GM12878 (cell line): ENCODE measurements at regions not wholly inside any gene's neighbourhood (a gene's known extent, or its start where the extent isn't known, plus 50 kb on each side); places are given as distances from the start of the nearest gene placed in this dataset.

Experiments used
- ATAC-seq: fragments of 200-7000 bp; cut with Tn5 transposase; 3 replicates; pipeline ENCODE4 v1.9.1; 2020; ENCODE audit warnings: mild to moderate bottlenecking, moderate library complexity
- BruUV-seq: library from RNA; stranded (reverse); fragments of 400-500 nt; replicated peaks from 2 replicates; lab custom pipeline; 2021; lab: Mats Ljungman, UMichigan
- CTCF ChIA-PET: fragments of 300-600 bp; sonication (Branson Sonifier 250); formaldehyde crosslinking; extraction: SDS; loops from one replicate; lab custom pipeline; 2021; ENCODE audit warnings: inconsistent platforms; lab: Yijun Ruan, JAX
- POLR2A ChIA-PET: fragments of 350-600 bp; formaldehyde crosslinking; extraction: SDS; loops from one replicate; lab custom pipeline; 2021; ENCODE audit warnings: inconsistent platforms; lab: Charles Lee
- RAD21 ChIA-PET: fragments of 300-600 bp; sonication (Branson Sonifier 250); formaldehyde crosslinking; loops from one replicate; lab custom pipeline; 2023; ENCODE audit warnings: antibody characterized with exemption; ENCODE audit not compliant: unreplicated experiment; lab: Charles Lee
- SMC1A ChIA-PET: fragments of 300-600 bp; sonication (Branson Sonifier 250); formaldehyde crosslinking; loops from one replicate; lab custom pipeline; 2023; ENCODE audit not compliant: unreplicated experiment, uncharacterized antibody; lab: Charles Lee
- DNase-seq: peaks from one replicate; pipeline ENCODE4 v3.0.0-alpha.2; 2011; ENCODE audit warnings: low read depth, low spot score
- FAIRE-seq: peaks from 3 replicates; lab custom pipeline; 2011; peaks lifted over from hg19 to GRCh38; lab: Jason Lieb, UNC
- H2AFZ ChIP-seq: 2 replicates; pipeline ENCODE4 v1.6.0; 2011; ENCODE audit warnings: low read depth, low read length, control low read depth; ENCODE audit not compliant: control insufficient read depth
- H3K27ac ChIP-seq: 2 replicates; pipeline ENCODE4 v1.5.1; 2011; ENCODE audit warnings: control low read depth; ENCODE audit not compliant: control insufficient read depth, insufficient read depth
- H3K27me3 ChIP-seq, 2 experiments: replicated peaks in 1 of 2; 2 replicates each; pipeline versions ENCODE4 v1.6.0 to v1.6.1; 2011; ENCODE audit warnings: low read length in 1 of 2; ENCODE audit not compliant: control insufficient read depth in 2 of 2, insufficient read depth in 2 of 2
- H3K36me3 ChIP-seq, 2 experiments: 2 replicates each; pipeline ENCODE4 v1.5.1; 2011; ENCODE audit warnings: low read length in 1 of 2; ENCODE audit not compliant: control insufficient read depth in 2 of 2, insufficient read depth in 2 of 2
- H3K4me1 ChIP-seq: 2 replicates; pipeline ENCODE4 v1.6.1; 2011; ENCODE audit warnings: mild to moderate bottlenecking, low read length, moderate library complexity, mixed read lengths; ENCODE audit not compliant: control insufficient read depth, insufficient read depth
- H3K4me2 ChIP-seq: 2 replicates; pipeline ENCODE4 v1.6.0; 2011; ENCODE audit warnings: control low read depth; ENCODE audit not compliant: control insufficient read depth, insufficient read depth
- H3K4me3 ChIP-seq: fragments of 200-600 bp; sonication (generic); 2 replicates; pipeline ENCODE4 v1.5.1; 2016
- H3K79me2 ChIP-seq: 2 replicates; pipeline ENCODE4 v1.6.0; 2011; ENCODE audit warnings: low read length; ENCODE audit not compliant: control insufficient read depth, insufficient read depth
- H3K9ac ChIP-seq: 2 replicates; pipeline ENCODE4 v1.8.0; 2011; ENCODE audit warnings: low read length, control low read depth, mixed read lengths; ENCODE audit not compliant: control insufficient read depth, insufficient read depth
- H3K9me3 ChIP-seq: replicated peaks from 3 replicates; pipeline ENCODE4 v1.5.1; 2011; ENCODE audit warnings: mild to moderate bottlenecking, low read length; ENCODE audit not compliant: control insufficient read depth, insufficient read depth
- H4K20me1 ChIP-seq: 2 replicates; pipeline ENCODE4 v1.6.0; 2011; ENCODE audit not compliant: control insufficient read depth, insufficient read depth
- BCLAF1 ChIP-seq: fragments of 450-650 bp; IDR thresholded peaks from 2 replicates; pipeline ENCODE4 v1.6.1; 2017; ENCODE audit warnings: antibody characterized with exemption, mild to moderate bottlenecking, moderate library complexity
- KAT2A ChIP-seq: conservative IDR thresholded peaks from 2 replicates; pipeline ENCODE4 v1.6.1; 2011; ENCODE audit warnings: low read depth, low read length; ENCODE audit not compliant: control insufficient read depth
- NFXL1 ChIP-seq: fragments of 450-650 bp; IDR thresholded peaks from 2 replicates; pipeline ENCODE4 v1.6.1; 2017; ENCODE audit warnings: antibody characterized with exemption, mild to moderate bottlenecking, borderline replicate concordance
- TAF1 ChIP-seq: IDR thresholded peaks from 2 replicates; pipeline ENCODE4 v1.6.1; 2011; ENCODE audit warnings: mild to moderate bottlenecking, low read depth, low read length, borderline replicate concordance
- TCF3 ChIP-seq: IDR thresholded peaks from 2 replicates; pipeline ENCODE4 v1.6.1; 2012; ENCODE audit warnings: low read depth, mild to moderate bottlenecking, low read length, borderline replicate concordance; ENCODE audit not compliant: insufficient read depth
- WGBS: methylation state at CpG from one replicate; pipeline ENCODE4 v1.1.6; 2016; ENCODE audit warnings: low lambda C conversion rate; ENCODE audit not compliant: insufficient replicate concordance, insufficient coverage; ENCODE audit errors: missing lambda C conversion rate; 5-methylcytosine and 5-hydroxymethylcytosine counted together
- in situ Hi-C: fragments of 300-500 bp; cut with MboI; formaldehyde crosslinking; loops from 9 replicates; pipeline ENCODE4 v1.14.3; 2018; ENCODE audit warnings: mixed read lengths
- intact Hi-C: fragments of 100-400 bp; cut with micrococcal nuclease; formaldehyde crosslinking; loops from one replicate; pipeline ENCODE4 v1.14.2; 2022; ENCODE audit not compliant: unreplicated experiment

GRCh38 chr13:73419186-73419585 is 360.4 kb downstream of the KLF5 start:
- in situ Hi-C loops: loop anchor here (25.0 kb wide), 1 partner anchor 607 kb away; no protein-coding TSS in a partner anchor
- H3K27ac ChIP-seq: no peak overlapping the region
- BruUV-seq: no TSS peak
- no peaks in the 10 kb centered on the region for H3K27me3 ChIP-seq
- ChIA-PET SMC1A (no interaction called here), POLR2A (no interaction called here), CTCF (no interaction called here), RAD21 (no interaction called here)
- no peak overlapping the region for H2AFZ ChIP-seq
- H3K4me3 ChIP-seq: no peak overlapping the region
- no peaks in the 10 kb centered on the region for H3K9me3 ChIP-seq
- WGBS: 100% methylated on average over 1 of the region's 1 CpG
- H4K20me1 ChIP-seq: no peaks in the 10 kb centered on the region
- ATAC-seq (no peak), DNase-seq (no peak), FAIRE-seq (no peak)
- H3K36me3 ChIP-seq: no peaks in the 10 kb centered on the region
- TF ChIP-seq NFXL1 (no peak), KAT2A (no peak), TAF1 (no peak), BCLAF1 (no peak), TCF3 (no peak)
- no peak overlapping the region for H3K9ac ChIP-seq
- no peak overlapping the region for H3K4me2 ChIP-seq
- H3K79me2 ChIP-seq: no peaks in the 10 kb centered on the region
- no peaks in the 10 kb centered on the region for H3K4me1 ChIP-seq
- intact Hi-C loops: no loop called here
